D721Med (cell line): ENCODE measurements at regions not wholly inside any gene's neighbourhood (a gene's known extent, or its start where the extent isn't known, plus 50 kb on each side); places are given as distances from the start of the nearest gene placed in this dataset.

Source experiments
- DNase-seq: peaks from one replicate; pipeline ENCODE4 v3.0.0; 2011; ENCODE audit warnings: low spot score; ENCODE audit not compliant: insufficient read length
- FAIRE-seq: peaks from 2 replicates; lab custom pipeline; 2011; peaks lifted over from hg19 to GRCh38; lab: Jason Lieb, UNC
- CTCF ChIP-seq: IDR thresholded peaks from 2 replicates; pipeline ENCODE4 v1.5.1; 2012; ENCODE audit warnings: mild to moderate bottlenecking, control low read depth; ENCODE audit not compliant: insufficient read depth; ENCODE audit errors: missing control alignments

- no peak for FAIRE-seq
- no peak for DNase-seq
- TF ChIP-seq CTCF = no peak
These were observed 106.6 kb upstream of the ACTRT2 start for GRCh38 chr1:2914702-2915101.

- no peak for FAIRE-seq
- no peak for TF ChIP-seq CTCF
- DNase-seq = no peak
These were observed 105.1 kb upstream of the ACTRT2 start for GRCh38 chr1:2916153-2916552.

- no peak for FAIRE-seq
- DNase-seq = no peak
- TF ChIP-seq CTCF = no peak
These were observed 104.6 kb upstream of the ACTRT2 start for GRCh38 chr1:2916706-2917105.

- TF ChIP-seq CTCF = no peak
- FAIRE-seq = no peak
- no peak for DNase-seq
These were observed 104.0 kb upstream of the ACTRT2 start for GRCh38 chr1:2917284-2917683.

- DNase-seq (no peak), FAIRE-seq (no peak)
- TF ChIP-seq CTCF = no peak
These were observed 102.8 kb upstream of the ACTRT2 start for GRCh38 chr1:2918441-2918840.

GRCh38 chr1:2919841-2920240 is 101.4 kb upstream of the ACTRT2 start:
- DNase-seq = no peak
- no peak for TF ChIP-seq CTCF
- FAIRE-seq = no peak

GRCh38 chr1:2920421-2921015 is 100.7 kb upstream of the ACTRT2 start:
- DNase-seq (no peak), FAIRE-seq (no peak)
- TF ChIP-seq CTCF = no peak
